H9 (cell line): ENCODE measurements at regions not wholly inside any gene's neighbourhood (a gene's known extent, or its start where the extent isn't known, plus 50 kb on each side); places are given as distances from the start of the nearest gene placed in this dataset.

Source experiments
- DNase-seq: peaks from one replicate; pipeline ENCODE4 v3.0.0-alpha.2; 2017
- H2AFZ ChIP-seq: one replicate; pipeline ENCODE4 v1.6.1; 2013; ENCODE audit warnings: mild to moderate bottlenecking, low read length, control low read depth, moderate library complexity
- H2AK5ac ChIP-seq: 2 replicates; pipeline ENCODE4 v1.6.1; 2013; ENCODE audit warnings: low read length, control low read depth, mixed read lengths; ENCODE audit not compliant: insufficient read length
- H2BK120ac ChIP-seq: one replicate; pipeline ENCODE4 v1.6.1; 2013; ENCODE audit warnings: low read depth, mild to moderate bottlenecking, low read length, control low read depth, inconsistent platforms; ENCODE audit not compliant: poor library complexity, severe bottlenecking
- H2BK12ac ChIP-seq: 2 replicates; pipeline ENCODE4 v1.6.1; 2013; ENCODE audit warnings: low read length, control low read depth, mixed read lengths, low read depth; ENCODE audit not compliant: insufficient read length
- H2BK15ac ChIP-seq: 2 replicates; pipeline ENCODE4 v1.6.1; 2013; ENCODE audit warnings: low read depth, low read length, control low read depth
- H2BK20ac ChIP-seq: one replicate; pipeline ENCODE4 v1.6.1; 2013; ENCODE audit warnings: low read depth, mild to moderate bottlenecking, low read length, control low read depth, inconsistent platforms; ENCODE audit not compliant: poor library complexity, severe bottlenecking
- H2BK5ac ChIP-seq: 2 replicates; pipeline ENCODE4 v1.6.1; 2013; ENCODE audit warnings: low read length, control low read depth, mixed read lengths; ENCODE audit not compliant: insufficient read length
- H3K14ac ChIP-seq: 2 replicates; pipeline ENCODE4 v1.6.1; 2013; ENCODE audit warnings: low read length, control low read depth; ENCODE audit not compliant: insufficient read depth
- H3K18ac ChIP-seq: 2 replicates; pipeline ENCODE4 v1.6.1; 2013; ENCODE audit warnings: low read depth, mild to moderate bottlenecking, mixed read lengths, low read length, control low read depth; ENCODE audit not compliant: insufficient read length
- H3K23ac ChIP-seq: 2 replicates; pipeline ENCODE4 v1.6.1; 2013; ENCODE audit warnings: low read length, control low read depth, mixed read lengths, low read depth; ENCODE audit not compliant: insufficient read length
- H3K23me2 ChIP-seq: 2 replicates; pipeline ENCODE4 v1.6.1; 2013; ENCODE audit warnings: low read depth, mild to moderate bottlenecking, mixed read lengths, low read length, control low read depth; ENCODE audit not compliant: insufficient read length, poor library complexity, severe bottlenecking
- H3K27ac ChIP-seq: 2 replicates; pipeline ENCODE4 v1.5.1; 2013; ENCODE audit warnings: low read length, control low read depth, mixed read lengths, low read depth; ENCODE audit not compliant: insufficient read length
- H3K27me3 ChIP-seq: 2 replicates; pipeline ENCODE4 v1.6.1; 2013; ENCODE audit warnings: low read length, control low read depth, inconsistent platforms; ENCODE audit not compliant: insufficient read depth
- H3K4ac ChIP-seq: 2 replicates; pipeline ENCODE4 v1.6.1; 2013; ENCODE audit warnings: low read depth, mild to moderate bottlenecking, control low read depth, inconsistent platforms, low read length, moderate library complexity
- H3K4me1 ChIP-seq: 2 replicates; pipeline ENCODE4 v1.6.1; 2013; ENCODE audit warnings: low read length, control low read depth, inconsistent platforms; ENCODE audit not compliant: insufficient read depth
- H3K4me2 ChIP-seq: 2 replicates; pipeline ENCODE4 v1.6.1; 2013; ENCODE audit warnings: low read length, control low read depth, mixed read lengths; ENCODE audit not compliant: insufficient read length, insufficient read depth
- H3K56ac ChIP-seq: 2 replicates; pipeline ENCODE4 v1.6.1; 2013; ENCODE audit warnings: low read depth, mild to moderate bottlenecking, mixed read lengths, low read length, control low read depth; ENCODE audit not compliant: insufficient read length
- H3K79me1 ChIP-seq: 2 replicates; pipeline ENCODE4 v1.6.1; 2013; ENCODE audit warnings: low read depth, mild to moderate bottlenecking, moderate library complexity, low read length, control low read depth, inconsistent platforms; ENCODE audit not compliant: insufficient read depth, poor library complexity, severe bottlenecking
- H3K79me2 ChIP-seq: 2 replicates; pipeline ENCODE4 v1.6.1; 2013; ENCODE audit warnings: low read length, control low read depth, inconsistent platforms; ENCODE audit not compliant: insufficient read depth
- H3K9ac ChIP-seq: 2 replicates; pipeline ENCODE4 v1.6.1; 2013; ENCODE audit warnings: low read length, control low read depth, mixed read lengths; ENCODE audit not compliant: insufficient read length; ENCODE audit errors: extremely low read depth
- H3K9me3 ChIP-seq: one replicate; pipeline ENCODE4 v1.6.1; 2013; ENCODE audit warnings: low read depth, low read length, inconsistent platforms; ENCODE audit not compliant: control insufficient read depth
- H3T11ph ChIP-seq: one replicate; pipeline ENCODE4 v1.6.1; 2013; ENCODE audit warnings: mild to moderate bottlenecking, low read length, control low read depth, inconsistent platforms
- H4K20me1 ChIP-seq: one replicate; pipeline ENCODE4 v1.6.1; 2013; ENCODE audit not compliant: control insufficient read depth, insufficient read length, insufficient read depth
- H4K5ac ChIP-seq: 2 replicates; pipeline ENCODE4 v1.6.1; 2013; ENCODE audit warnings: low read depth, mild to moderate bottlenecking, mixed read lengths, low read length, control low read depth; ENCODE audit not compliant: insufficient read length
- H4K8ac ChIP-seq: replicated peaks from 2 replicates; pipeline ENCODE4 v1.6.1; 2013; ENCODE audit warnings: low read length, control low read depth, mixed read lengths, low read depth; ENCODE audit not compliant: insufficient read length
- H4K91ac ChIP-seq: 2 replicates; pipeline ENCODE4 v1.6.1; 2013; ENCODE audit warnings: low read depth, mild to moderate bottlenecking, moderate library complexity, mixed read lengths, low read length, control low read depth; ENCODE audit not compliant: insufficient read length
- H3K27ac Mint-ChIP-seq, 3 experiments: 2 replicates in 2 of 3; 3 replicates in 1 of 3; pipeline ENCODE4 v1.8.0; 2020 to 2021; ENCODE audit warnings: mixed read lengths in 3 of 3, mild to moderate bottlenecking in 1 of 3, moderate library complexity in 1 of 3
- H3K27me3 Mint-ChIP-seq: 2 replicates; pipeline ENCODE4 v1.8.0; 2021; ENCODE audit warnings: low read depth, mild to moderate bottlenecking, moderate library complexity, mixed read lengths
- H3K36me3 Mint-ChIP-seq, 3 experiments: 2 replicates in 2 of 3; 3 replicates in 1 of 3; pipeline ENCODE4 v1.8.0; 2020 to 2021; ENCODE audit warnings: low read depth in 3 of 3, mixed read lengths in 3 of 3; ENCODE audit not compliant: insufficient read depth in 1 of 3
- H3K4me1 Mint-ChIP-seq, 2 experiments: 2 replicates each; pipeline ENCODE4 v1.8.0; 2020; ENCODE audit warnings: mixed read lengths in 2 of 2
- H3K4me3 Mint-ChIP-seq, 2 experiments: 2 replicates in 1 of 2; 3 replicates in 1 of 2; pipeline ENCODE4 v1.8.0; 2020 to 2021; ENCODE audit warnings: mild to moderate bottlenecking in 2 of 2, mixed read lengths in 2 of 2, moderate library complexity in 1 of 2
- H3K9me3 Mint-ChIP-seq, 2 experiments: 2 replicates in 1 of 2; 3 replicates in 1 of 2; pipeline ENCODE4 v1.8.0; 2020; ENCODE audit warnings: mild to moderate bottlenecking in 2 of 2, mixed read lengths in 2 of 2, moderate library complexity in 1 of 2
- CTCF ChIP-seq: fragments of 200-600 bp; sonication (generic); conservative IDR thresholded peaks from 3 replicates; pipeline ENCODE4 v1.8.0; 2021; ENCODE audit warnings: antibody characterized with exemption, mild to moderate bottlenecking
- WGBS: extraction: QIAGEN DNeasy Blood & Tissue Kit; methylation state at CpG from one replicate; pipeline ENCODE4 v1.1.7; 2013; ENCODE audit warnings: missing lambda C conversion rate, low lambda C conversion rate, mixed read lengths; ENCODE audit not compliant: insufficient read length; ENCODE audit errors: extremely low coverage; 5-methylcytosine and 5-hydroxymethylcytosine counted together

- Histone ChIP-seq H2BK120ac (no peak overlapping the region), H2BK5ac (no peak overlapping the region), H3K14ac (no peak overlapping the region; the same call in 1 of the 2 replicates), H4K5ac (no peak overlapping the region), H2AFZ (no peak overlapping the region), H4K20me1 (no peaks in the 10 kb centered on the region), H3K9me3 (no peaks in the 10 kb centered on the region), H2BK12ac (no peak overlapping the region), H3K4me1 (no peaks in the 10 kb centered on the region; the same call in 1 of the 2 replicates), H2BK15ac (no peak overlapping the region), H4K8ac (no peak overlapping the region), H3K23me2 (peaks cover 16% of the 10 kb centered on the region), H3K56ac (no peak overlapping the region), H3K27me3 (no peaks in the 10 kb centered on the region), H3K9ac (no peak overlapping the region), H2AK5ac (no peak overlapping the region), H3T11ph (no peak overlapping the region), H4K91ac (no peak overlapping the region), H3K27ac (no peak overlapping the region), H3K79me2 (no peaks in the 10 kb centered on the region), H3K79me1 (no peaks in the 10 kb centered on the region), H3K18ac (no peak overlapping the region), H3K4ac (no peak overlapping the region), H3K23ac (no peak overlapping the region), H2BK20ac (no peak overlapping the region), H3K4me2 (no peak overlapping the region)
- WGBS: no CpG with 5 or more reads among the region's 14 CpGs
- Mint-ChIP-seq H3K27me3 (no peaks in the 10 kb centered on the region; the same call in 1 of the 2 replicates), H3K4me1 (peaks cover 18 to 30% of the 10 kb centered on the region in 2 experiments), H3K9me3 (no peaks in the 10 kb centered on the region), H3K36me3 (no peaks in the 10 kb centered on the region), H3K27ac (peak overlapping the region in 1 of 3 experiments; percentile 60; a peak in 2 of 7 replicates), H3K4me3 (no peak overlapping the region)
- no peak for TF ChIP-seq CTCF
- DNase-seq: no peak
Measured at GRCh38 chr9:129348890-129349664, 171.0 kb upstream of the IER5L start.
